ENCODE measurements at regions not wholly inside any gene's neighbourhood (a gene's known extent, or its start where the extent isn't known, plus 50 kb on each side); places are given as distances from the start of the nearest gene placed in this dataset.

GRCh38 chr13:62483774-62484173 lies 1068.1 kb upstream of the PCDH20 start:
- Histone ChIP-seq H3K27me3 (no peaks in the 10 kb centered on the region), H3K36me3 (no peaks in the 10 kb centered on the region), H3K4me1 (no peaks in the 10 kb centered on the region), H3K27ac (no peak overlapping the region), H3K4me3 (no peak overlapping the region), H3K9me3 (no peaks in the 10 kb centered on the region)
- ATAC-seq (no peak), DNase-seq (no peak)
- intact Hi-C loops (cut with DNase I; ENCODE audit: low total_unique reads): no loop called here
- TF ChIP-seq, protein P1, sequence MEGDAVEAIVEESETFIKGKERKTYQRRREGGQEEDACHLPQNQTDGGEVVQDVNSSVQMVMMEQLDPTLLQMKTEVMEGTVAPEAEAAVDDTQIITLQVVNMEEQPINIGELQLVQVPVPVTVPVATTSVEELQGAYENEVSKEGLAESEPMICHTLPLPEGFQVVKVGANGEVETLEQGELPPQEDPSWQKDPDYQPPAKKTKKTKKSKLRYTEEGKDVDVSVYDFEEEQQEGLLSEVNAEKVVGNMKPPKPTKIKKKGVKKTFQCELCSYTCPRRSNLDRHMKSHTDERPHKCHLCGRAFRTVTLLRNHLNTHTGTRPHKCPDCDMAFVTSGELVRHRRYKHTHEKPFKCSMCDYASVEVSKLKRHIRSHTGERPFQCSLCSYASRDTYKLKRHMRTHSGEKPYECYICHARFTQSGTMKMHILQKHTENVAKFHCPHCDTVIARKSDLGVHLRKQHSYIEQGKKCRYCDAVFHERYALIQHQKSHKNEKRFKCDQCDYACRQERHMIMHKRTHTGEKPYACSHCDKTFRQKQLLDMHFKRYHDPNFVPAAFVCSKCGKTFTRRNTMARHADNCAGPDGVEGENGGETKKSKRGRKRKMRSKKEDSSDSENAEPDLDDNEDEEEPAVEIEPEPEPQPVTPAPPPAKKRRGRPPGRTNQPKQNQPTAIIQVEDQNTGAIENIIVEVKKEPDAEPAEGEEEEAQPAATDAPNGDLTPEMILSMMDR (IDR thresholded peaks at IDR 0.05 in 4 of 5, conservative IDR thresholded peaks at IDR 0.05 in 1 of 5): no peak
- no peak for TF ChIP-seq POLR2A (IDR thresholded peaks at IDR 0.05)
- in situ Hi-C loops (cut with MboI; ENCODE audit: low sequenced_read_pairs in 4 of 4): no loop called here

- in situ Hi-C loops (cut with MboI; ENCODE audit: low sequenced_read_pairs in 4 of 4): no loop called here
- Histone ChIP-seq H3K4me1 (no peaks in the 10 kb centered on the region), H3K27ac (no peak overlapping the region), H3K4me3 (no peak overlapping the region), H3K36me3 (no peaks in the 10 kb centered on the region), H3K27me3 (no peaks in the 10 kb centered on the region), H3K9me3 (no peaks in the 10 kb centered on the region)
- ATAC-seq (no peak), DNase-seq (no peak)
- TF ChIP-seq POLR2A (IDR thresholded peaks at IDR 0.05): no peak
- TF ChIP-seq, protein P1 (IDR thresholded peaks at IDR 0.05 in 4 of 5, conservative IDR thresholded peaks at IDR 0.05 in 1 of 5): no peak
- intact Hi-C loops (cut with DNase I; ENCODE audit: low total_unique reads): no loop called here
Observed at GRCh38 chr13:62482351-62482750, 1066.7 kb upstream of the PCDH20 start.

GRCh38 chr13:62473944-62474237 lies 1058.2 kb upstream of the PCDH20 start:
- Histone ChIP-seq H3K27ac (no peak overlapping the region), H3K4me1 (no peaks in the 10 kb centered on the region), H3K36me3 (no peaks in the 10 kb centered on the region), H3K9me3 (no peaks in the 10 kb centered on the region), H3K4me3 (no peak overlapping the region), H3K27me3 (no peaks in the 10 kb centered on the region)
- TF ChIP-seq, protein P1 (IDR thresholded peaks at IDR 0.05 in 4 of 5, conservative IDR thresholded peaks at IDR 0.05 in 1 of 5): no peak
- TF ChIP-seq POLR2A (IDR thresholded peaks at IDR 0.05): no peak
- intact Hi-C loops (cut with DNase I; ENCODE audit: low total_unique reads) (no loop called here), in situ Hi-C loops (cut with MboI; ENCODE audit: low sequenced_read_pairs in 4 of 4) (no loop called here)
- ATAC-seq: no peak
- no peak for DNase-seq

DNA sequence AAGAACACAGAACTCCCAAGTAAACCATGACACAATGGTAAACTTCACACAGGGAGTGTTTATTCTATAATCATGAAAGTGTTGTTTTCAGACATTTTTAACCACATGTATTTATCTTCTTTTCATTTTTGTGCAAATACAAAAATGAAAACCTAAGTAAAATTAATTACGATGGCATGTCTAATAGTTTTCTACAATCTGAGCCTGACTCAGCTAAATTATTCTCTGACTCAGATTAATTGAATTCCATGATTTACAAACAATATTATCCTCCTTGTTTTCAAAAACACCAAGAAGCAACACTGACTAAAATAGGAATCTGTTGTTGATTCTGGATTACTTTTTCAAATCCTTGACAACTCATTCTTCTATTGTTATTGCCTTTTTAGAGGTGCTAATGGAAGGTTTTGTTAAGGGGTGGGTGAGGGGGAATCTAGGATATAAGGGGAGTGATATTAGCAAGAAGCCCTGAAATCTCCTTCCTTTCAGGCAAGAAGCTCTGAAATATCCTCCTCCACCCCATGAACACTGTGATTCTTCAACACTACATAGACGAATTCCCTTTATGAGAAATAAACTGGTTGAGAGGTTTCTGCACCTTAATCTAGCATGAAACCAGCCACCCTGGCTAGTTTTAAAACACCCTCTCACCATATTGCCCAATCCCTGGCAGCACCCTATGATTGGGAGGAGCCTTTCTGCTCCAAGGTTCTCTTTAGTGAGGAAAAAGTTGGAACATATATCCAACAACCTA lies 1057.7 kb upstream of the PCDH20 start:
- in situ Hi-C loops (cut with MboI; ENCODE audit: low sequenced_read_pairs in 4 of 4): no loop called here

More for the DNA sequence above, 1057.7 kb upstream of the PCDH20 start:
- Histone ChIP-seq H3K4me1 (no peaks in the 10 kb centered on the region), H3K27ac (no peak overlapping the region), H3K4me3 (no peak overlapping the region), H3K36me3 (no peaks in the 10 kb centered on the region), H3K27me3 (no peaks in the 10 kb centered on the region), H3K9me3 (no peaks in the 10 kb centered on the region)
- TF ChIP-seq, protein P1 (IDR thresholded peaks at IDR 0.05 in 4 of 5, conservative IDR thresholded peaks at IDR 0.05 in 1 of 5): no peak
- TF ChIP-seq POLR2A (IDR thresholded peaks at IDR 0.05): no peak
- intact Hi-C loops (cut with DNase I; ENCODE audit: low total_unique reads): no loop called here
- DNase-seq: no peak
- no peak for ATAC-seq

All from gastrocnemius medialis (tissue), 4 donors.